ENCODE measurements at regions not wholly inside any gene's neighbourhood (a gene's known extent, or its start where the extent isn't known, plus 50 kb on each side); places are given as distances from the start of the nearest gene placed in this dataset.

GRCh38 chr7:33754933-33755928, 150.1 kb upstream of the BMPER start:
- no peak for DNase-seq (ENCODE audit: low read depth in 2 of 2)

GRCh38 chr7:33757050-33757449, 148.3 kb upstream of the BMPER start:
- DNase-seq (ENCODE audit: low read depth in 2 of 2), result no peak

GRCh38 chr7:33757563-33758165, 147.7 kb upstream of the BMPER start:
- peak in 1 of 2 donors; percentile 9 for DNase-seq (ENCODE audit: low read depth in 2 of 2)

DNA sequence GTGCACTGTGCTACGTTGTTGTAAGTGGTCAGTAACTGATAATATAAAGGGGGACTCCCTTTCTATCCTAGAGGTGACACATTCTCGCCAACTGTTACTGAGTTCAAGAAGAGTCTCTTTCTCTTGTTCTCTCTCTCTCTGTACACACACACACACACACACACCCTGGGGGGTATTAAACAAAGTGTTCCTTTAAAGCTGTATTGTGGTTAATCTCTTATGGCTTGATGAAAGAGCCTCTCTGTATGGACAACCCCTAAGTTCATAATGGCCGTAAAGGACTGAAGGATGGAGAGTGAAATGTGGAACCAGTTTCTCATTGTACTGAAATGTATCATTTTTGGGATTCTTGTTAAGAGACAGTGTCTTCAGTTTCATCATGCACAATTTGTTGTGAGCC, 145.2 kb upstream of the BMPER start:
- no peak for DNase-seq (ENCODE audit: low read depth in 2 of 2)

- no peak for DNase-seq (ENCODE audit: low read depth in 2 of 2)
Measured at GRCh38 chr7:33760834-33761233, 144.5 kb upstream of the BMPER start.

- DNase-seq (ENCODE audit: low read depth in 2 of 2), result no peak
Measured at GRCh38 chr7:33761449-33762080, 143.8 kb upstream of the BMPER start.

- no peak for DNase-seq (ENCODE audit: low read depth in 2 of 2)
Measured at GRCh38 chr7:33762151-33762910, 143.0 kb upstream of the BMPER start.

- no peak for DNase-seq (ENCODE audit: low read depth in 2 of 2)
Measured at GRCh38 chr7:33762911-33763306, 142.4 kb upstream of the BMPER start.

- no peak for DNase-seq (ENCODE audit: low read depth in 2 of 2)
Measured at GRCh38 chr7:33764752-33765451, 140.4 kb upstream of the BMPER start.

DNA sequence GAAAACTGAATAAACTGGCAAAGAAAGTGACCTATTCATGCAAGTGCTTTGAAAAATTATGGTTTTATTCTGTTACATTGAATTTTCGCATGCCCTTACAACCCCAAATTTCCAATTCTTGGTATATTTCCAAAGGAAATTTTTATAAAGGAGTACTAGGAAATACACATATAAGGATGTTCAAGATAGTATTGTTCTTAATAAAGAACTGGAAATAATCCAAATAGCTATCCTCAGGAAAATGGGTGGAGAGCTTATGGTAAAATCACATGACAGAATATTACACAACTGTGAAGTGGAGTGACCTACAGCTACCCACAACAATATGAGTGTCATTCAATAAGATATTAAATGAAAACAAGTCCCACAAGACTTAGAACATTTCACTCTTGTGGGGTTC, 138.9 kb upstream of the BMPER start:
- DNase-seq (ENCODE audit: low read depth in 2 of 2), result no peak

DNA sequence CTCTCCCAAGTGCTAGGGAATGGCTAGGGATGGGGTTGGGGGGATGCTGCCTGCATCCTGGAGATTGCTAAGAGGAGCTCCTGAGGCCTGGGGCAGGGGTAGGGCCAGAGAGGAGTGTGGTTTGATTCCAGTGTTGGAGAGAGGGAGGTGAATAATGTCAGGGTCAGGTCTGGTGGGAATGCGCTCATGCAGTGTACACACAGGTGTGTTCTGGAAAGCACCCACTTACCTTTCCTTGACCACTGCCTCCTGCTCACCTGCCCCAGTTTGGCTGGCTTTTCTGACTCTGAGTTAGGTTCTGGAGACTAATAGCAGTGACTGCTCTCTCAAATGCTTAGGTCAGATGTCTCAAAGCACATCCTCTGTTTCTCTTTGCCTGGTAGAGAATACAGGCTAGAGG, 135.4 kb upstream of the BMPER start:
- no peak for DNase-seq (ENCODE audit: low read depth in 2 of 2)

DNA sequence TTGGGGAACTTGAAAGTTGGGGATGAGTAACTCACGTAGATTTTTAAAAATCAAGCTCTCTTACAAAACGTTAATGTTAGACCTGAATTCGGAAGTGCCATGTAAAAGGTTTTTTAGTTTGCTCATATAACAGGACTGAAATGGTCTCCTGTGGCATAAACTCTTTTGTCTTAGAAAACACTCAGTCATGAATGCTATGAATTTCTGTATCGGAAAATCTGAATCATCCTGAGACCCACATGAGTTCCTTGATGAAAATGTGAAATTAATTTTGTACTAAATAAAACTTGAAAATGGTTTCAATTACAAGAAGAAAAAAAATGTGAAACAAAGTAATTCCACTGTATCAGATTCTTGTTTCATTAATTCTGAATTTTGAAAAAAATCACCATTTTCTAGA, 134.8 kb upstream of the BMPER start:
- no peak for DNase-seq (ENCODE audit: low read depth in 2 of 2)

DNA sequence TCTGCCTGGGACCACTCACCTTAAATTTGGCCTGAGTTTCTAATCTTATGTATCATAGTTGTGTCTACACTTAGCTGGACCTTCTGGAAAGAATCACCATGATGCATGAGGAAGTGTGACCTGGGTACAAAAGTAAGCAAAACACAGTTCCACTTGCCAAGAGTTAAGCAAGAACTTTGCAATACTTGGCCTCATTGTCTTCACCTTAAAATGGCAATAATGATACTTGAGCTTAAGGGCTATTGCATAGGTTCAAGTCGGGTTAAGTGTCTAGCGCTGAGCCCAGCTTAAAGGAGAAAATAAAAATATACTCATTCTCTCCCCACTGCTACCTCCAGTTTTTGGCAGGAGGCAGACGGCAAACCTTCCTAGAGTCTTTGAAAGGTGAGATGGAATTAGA, 133.9 kb upstream of the BMPER start:
- DNase-seq (ENCODE audit: low read depth in 2 of 2), result no peak

DNA sequence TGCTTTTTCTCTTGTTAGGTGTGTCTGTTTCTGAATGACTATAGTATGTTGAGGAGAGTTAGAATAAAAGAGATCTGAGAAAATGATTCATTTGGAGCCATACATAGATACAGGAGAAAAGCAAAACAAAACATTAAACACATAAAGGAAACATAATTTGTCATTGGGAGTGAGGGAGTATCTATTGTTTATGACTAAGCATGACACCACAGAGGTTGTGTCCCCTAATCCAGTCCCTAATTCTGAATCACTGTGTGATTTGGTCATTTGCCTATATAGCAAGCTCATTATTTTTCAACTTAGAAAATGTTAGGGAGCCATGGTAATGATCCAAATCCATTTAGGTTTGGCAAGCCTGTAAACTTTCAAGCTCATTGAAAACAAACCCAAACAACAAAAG, 132.3 kb upstream of the BMPER start:
- no peak for DNase-seq (ENCODE audit: low read depth in 2 of 2)

GRCh38 chr7:33774762-33775523, 130.4 kb upstream of the BMPER start:
- no peak for DNase-seq (ENCODE audit: low read depth in 2 of 2)

- no peak for DNase-seq (ENCODE audit: low read depth in 2 of 2)
Measured at GRCh38 chr7:33775790-33776189, 129.5 kb upstream of the BMPER start.

DNA sequence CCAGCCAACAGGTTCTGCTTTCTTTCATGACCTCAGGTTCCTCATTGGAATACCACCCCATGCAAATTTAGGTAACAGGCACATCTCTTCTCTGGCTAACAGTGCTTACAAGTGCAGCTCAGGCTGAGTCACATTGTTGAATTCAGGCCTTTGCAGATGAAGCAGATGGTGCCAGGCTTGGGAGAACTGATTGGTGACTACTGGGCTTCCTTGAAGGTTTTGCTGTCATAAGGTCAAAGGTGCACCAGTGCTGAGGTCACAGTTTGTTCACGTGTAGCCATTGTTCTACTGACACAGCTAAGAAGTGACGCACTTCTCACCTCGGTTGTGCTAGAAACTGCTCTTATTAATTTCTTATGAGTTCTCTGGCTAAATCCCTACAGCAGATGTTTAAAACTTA, 128.6 kb upstream of the BMPER start:
- DNase-seq (ENCODE audit: low read depth in 2 of 2), result no peak

- DNase-seq (ENCODE audit: low read depth in 2 of 2), result no peak
Measured at GRCh38 chr7:33778195-33778594, 127.1 kb upstream of the BMPER start.

- no peak for DNase-seq (ENCODE audit: low read depth in 2 of 2)
Measured at GRCh38 chr7:33779216-33779615, 126.1 kb upstream of the BMPER start.

- no peak for DNase-seq (ENCODE audit: low read depth in 2 of 2)
Measured at GRCh38 chr7:33781167-33781566, 124.2 kb upstream of the BMPER start.

GRCh38 chr7:33781796-33782195, 123.5 kb upstream of the BMPER start:
- no peak for DNase-seq (ENCODE audit: low read depth in 2 of 2)
